OCI-LY3 (cell line): ENCODE measurements at regions not wholly inside any gene's neighbourhood (a gene's known extent, or its start where the extent isn't known, plus 50 kb on each side); places are given as distances from the start of the nearest gene placed in this dataset.

Experiments
- H2AFZ ChIP-seq: fragments of 200-600, 300-600 bp; shearing (Covaris generic); 2 replicates; pipeline ENCODE4 v1.6.0; 2014; ENCODE audit warnings: antibody characterized with exemption, low read depth, low read length
- H3K27ac ChIP-seq: fragments of 200-600, 300-600 bp; sonication (generic); 2 replicates; pipeline ENCODE4 v1.5.1; 2014; ENCODE audit warnings: mild to moderate bottlenecking, low read length, moderate library complexity, mixed read lengths
- H3K27me3 ChIP-seq: fragments of 200-600, 300-600 bp; sonication (generic); 2 replicates; pipeline ENCODE4 v1.6.1; 2014; ENCODE audit warnings: low read depth, low read length, mixed read lengths
- H3K36me3 ChIP-seq: fragments of 200-600, 300-600 bp; sonication (generic); replicated peaks from 2 replicates; pipeline ENCODE3; 2014; ENCODE audit warnings: low read depth, low read length, mixed read lengths
- H3K4me1 ChIP-seq: fragments of 300-600, 200-600 bp; sonication (generic); 2 replicates; pipeline ENCODE4 v1.6.1; 2014; ENCODE audit warnings: low read length, mixed read lengths
- H3K4me2 ChIP-seq: fragments of 200-600, 300-600 bp; sonication (generic); 2 replicates; pipeline ENCODE4 v1.6.1; 2014; ENCODE audit warnings: low read length, mixed read lengths
- H3K4me3 ChIP-seq: fragments of 300-600, 200-600 bp; sonication (generic); 2 replicates; pipeline ENCODE4 v1.5.1; 2014; ENCODE audit warnings: antibody characterized with exemption, mild to moderate bottlenecking, low read length, moderate library complexity
- H3K79me2 ChIP-seq: fragments of 300-600, 200-600 bp; shearing (Covaris generic); 2 replicates; pipeline ENCODE4 v1.6.1; 2014; ENCODE audit warnings: mild to moderate bottlenecking, low read length, mixed read lengths
- H3K9ac ChIP-seq: fragments of 300-600, 200-600 bp; shearing (Covaris generic); 2 replicates; pipeline ENCODE4 v1.6.0; 2014; ENCODE audit warnings: mild to moderate bottlenecking, low read length, moderate library complexity
- H3K9me3 ChIP-seq: fragments of 200-600, 300-600 bp; shearing (Covaris generic); 2 replicates; pipeline ENCODE4 v1.6.1; 2014; ENCODE audit warnings: low read length, mixed read lengths; ENCODE audit not compliant: insufficient read depth
- H4K20me1 ChIP-seq: fragments of 200-600, 300-600 bp; sonication (generic); 2 replicates; pipeline ENCODE4 v1.6.1; 2016; ENCODE audit warnings: low read length, mixed read lengths; ENCODE audit not compliant: insufficient read depth
- CTCF ChIP-seq: fragments of 200-600, 300-600 bp; sonication (generic); IDR thresholded peaks from 2 replicates; pipeline ENCODE4 v1.5.1; 2014; ENCODE audit warnings: antibody characterized with exemption, low read length, low read depth
- EZH2phosphoT487 ChIP-seq: fragments of 200-600 bp; shearing (Covaris generic); IDR thresholded peaks from 2 replicates; pipeline ENCODE4 v1.6.1; 2018; ENCODE audit warnings: antibody characterized with exemption, mixed run types, low read depth

GRCh38 chr12:31205054-31205453 is 120.9 kb downstream of the SINHCAF start:
- H3K27me3 ChIP-seq = peaks cover 25% of the 10 kb centered on the region
- no peak for TF ChIP-seq EZH2phosphoT487
- no peak for TF ChIP-seq CTCF
- H3K9me3 ChIP-seq = no peaks in the 10 kb centered on the region
- H3K9ac ChIP-seq = no peak overlapping the region
- peaks cover 7% of the 10 kb centered on the region for H3K4me1 ChIP-seq
- H3K4me2 ChIP-seq = peak overlapping the region; percentile 33; the same call in 1 of the 2 replicates
- no peak overlapping the region for H3K4me3 ChIP-seq
- no peaks in the 10 kb centered on the region for H3K36me3 ChIP-seq
- H3K79me2 ChIP-seq = no peaks in the 10 kb centered on the region
- no peak overlapping the region for H3K27ac ChIP-seq
- H2AFZ ChIP-seq = no peak overlapping the region
- no peaks in the 10 kb centered on the region for H4K20me1 ChIP-seq

- TF ChIP-seq EZH2phosphoT487 (no peak), CTCF (no peak)
- Histone ChIP-seq H3K4me3 (no peak overlapping the region), H3K9me3 (no peaks in the 10 kb centered on the region), H3K4me1 (peaks cover 7% of the 10 kb centered on the region), H3K36me3 (no peaks in the 10 kb centered on the region), H3K27me3 (peaks cover 21% of the 10 kb centered on the region), H2AFZ (no peak overlapping the region), H3K79me2 (no peaks in the 10 kb centered on the region), H3K27ac (no peak overlapping the region), H4K20me1 (no peaks in the 10 kb centered on the region), H3K4me2 (no peak overlapping the region), H3K9ac (no peak overlapping the region)
Measured at GRCh38 chr12:31206038-31206670, 119.8 kb downstream of the SINHCAF start.

- peaks cover 7% of the 10 kb centered on the region for H3K4me1 ChIP-seq
- H3K4me3 ChIP-seq = no peak overlapping the region
- no peaks in the 10 kb centered on the region for H3K9me3 ChIP-seq
- no peak overlapping the region for H2AFZ ChIP-seq
- H3K9ac ChIP-seq = no peak overlapping the region
- no peaks in the 10 kb centered on the region for H3K79me2 ChIP-seq
- no peak overlapping the region for H3K27ac ChIP-seq
- no peak overlapping the region for H3K4me2 ChIP-seq
- TF ChIP-seq EZH2phosphoT487 = no peak
- no peak for TF ChIP-seq CTCF
- H3K27me3 ChIP-seq = peaks cover 15% of the 10 kb centered on the region
- no peaks in the 10 kb centered on the region for H3K36me3 ChIP-seq
- no peaks in the 10 kb centered on the region for H4K20me1 ChIP-seq
Measured at GRCh38 chr12:31207799-31208465, 118.0 kb downstream of the SINHCAF start.

- Histone ChIP-seq H3K27ac (no peak overlapping the region), H3K9ac (no peak overlapping the region), H3K4me3 (no peak overlapping the region), H3K36me3 (no peaks in the 10 kb centered on the region), H3K9me3 (no peaks in the 10 kb centered on the region), H4K20me1 (no peaks in the 10 kb centered on the region), H3K79me2 (no peaks in the 10 kb centered on the region), H3K27me3 (no peaks in the 10 kb centered on the region; the same call in 1 of the 2 replicates), H3K4me1 (peaks cover 3% of the 10 kb centered on the region), H2AFZ (no peak overlapping the region), H3K4me2 (no peak overlapping the region)
- TF ChIP-seq CTCF (no peak), EZH2phosphoT487 (no peak)
Measured at GRCh38 chr12:31210104-31210503, 115.8 kb downstream of the SINHCAF start.
